Fibroblast of mammary gland (primary cell): ENCODE measurements at regions not wholly inside any gene's neighbourhood (a gene's known extent, or its start where the extent isn't known, plus 50 kb on each side); places are given as distances from the start of the nearest gene placed in this dataset.
"Not testable (repeated sequence)": the region's sequence is repeated elsewhere in the genome, so short reads cannot be mapped to it uniquely, and the experiment has no call there.

Source experiments
- DNase-seq: peaks from one replicate; pipeline ENCODE4 v3.0.0-alpha.2; 2010; ENCODE audit warnings: low read depth
- H3K4me3 ChIP-seq: 2 replicates; pipeline ENCODE4 v1.5.1; 2011; ENCODE audit warnings: low read depth, mild to moderate bottlenecking, low read length, moderate library complexity; ENCODE audit not compliant: control insufficient read depth
- TF ChIP-seq, protein P1 (sequence below): conservative IDR thresholded peaks from 2 replicates; pipeline ENCODE4 v1.5.1; 2011; ENCODE audit warnings: low read depth, low read length, inconsistent platforms; ENCODE audit not compliant: control insufficient read depth, insufficient read depth

DNA sequence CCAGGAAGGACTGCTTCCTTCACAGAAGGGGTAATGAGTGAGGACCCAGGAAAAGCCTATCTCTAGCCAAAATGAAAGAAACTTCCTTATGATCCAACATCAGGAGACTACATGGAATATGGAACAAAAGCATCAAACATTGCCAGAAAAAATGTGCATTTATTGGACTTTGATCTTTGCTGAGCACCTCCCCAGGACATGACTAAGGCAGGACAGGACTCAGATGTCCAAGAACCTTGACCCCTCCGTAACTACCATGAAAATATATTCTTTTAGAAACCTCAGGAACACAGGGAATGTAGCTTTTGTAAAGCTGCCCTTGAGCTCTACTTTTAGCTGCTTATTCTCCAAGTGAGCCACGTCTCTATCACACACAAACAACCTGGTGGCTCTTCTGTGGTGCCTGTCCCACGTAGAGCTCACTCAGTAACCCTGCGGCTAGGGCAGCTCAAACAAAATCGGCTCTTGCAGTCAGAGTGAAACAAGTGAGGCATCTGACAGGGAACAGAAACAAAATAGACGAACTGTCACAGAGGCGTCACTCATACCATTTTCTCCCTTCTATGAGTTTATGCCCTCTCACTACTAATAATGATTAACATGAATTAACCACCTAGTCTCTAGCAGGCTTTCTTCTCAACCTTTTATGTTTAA lies 471.5 kb upstream of the API5 start:
- TF ChIP-seq, protein P1, sequence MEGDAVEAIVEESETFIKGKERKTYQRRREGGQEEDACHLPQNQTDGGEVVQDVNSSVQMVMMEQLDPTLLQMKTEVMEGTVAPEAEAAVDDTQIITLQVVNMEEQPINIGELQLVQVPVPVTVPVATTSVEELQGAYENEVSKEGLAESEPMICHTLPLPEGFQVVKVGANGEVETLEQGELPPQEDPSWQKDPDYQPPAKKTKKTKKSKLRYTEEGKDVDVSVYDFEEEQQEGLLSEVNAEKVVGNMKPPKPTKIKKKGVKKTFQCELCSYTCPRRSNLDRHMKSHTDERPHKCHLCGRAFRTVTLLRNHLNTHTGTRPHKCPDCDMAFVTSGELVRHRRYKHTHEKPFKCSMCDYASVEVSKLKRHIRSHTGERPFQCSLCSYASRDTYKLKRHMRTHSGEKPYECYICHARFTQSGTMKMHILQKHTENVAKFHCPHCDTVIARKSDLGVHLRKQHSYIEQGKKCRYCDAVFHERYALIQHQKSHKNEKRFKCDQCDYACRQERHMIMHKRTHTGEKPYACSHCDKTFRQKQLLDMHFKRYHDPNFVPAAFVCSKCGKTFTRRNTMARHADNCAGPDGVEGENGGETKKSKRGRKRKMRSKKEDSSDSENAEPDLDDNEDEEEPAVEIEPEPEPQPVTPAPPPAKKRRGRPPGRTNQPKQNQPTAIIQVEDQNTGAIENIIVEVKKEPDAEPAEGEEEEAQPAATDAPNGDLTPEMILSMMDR: no peak
- no peak overlapping the region for H3K4me3 ChIP-seq
- no peak for DNase-seq

DNA sequence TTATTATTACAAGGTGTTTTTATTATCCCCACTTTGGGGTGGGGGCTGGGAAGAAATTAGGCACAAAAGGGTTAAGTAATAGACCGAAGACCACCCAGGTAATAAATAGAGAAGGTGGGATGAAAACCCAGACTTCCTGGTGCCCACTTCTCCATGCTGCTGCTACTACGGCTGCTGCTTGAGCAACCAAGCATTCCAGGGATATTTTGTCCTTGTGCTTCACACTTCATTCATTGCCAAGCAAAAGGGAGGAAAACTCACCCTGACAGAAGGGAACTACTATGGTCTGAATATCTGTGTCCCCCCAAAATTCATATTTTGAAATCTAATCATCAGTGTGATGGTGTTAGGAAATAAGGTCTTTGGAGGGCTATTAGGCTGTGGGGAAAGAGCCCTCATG lies 470.9 kb upstream of the API5 start:
- DNase-seq: no peak
- TF ChIP-seq, protein P1: no peak

DNA sequence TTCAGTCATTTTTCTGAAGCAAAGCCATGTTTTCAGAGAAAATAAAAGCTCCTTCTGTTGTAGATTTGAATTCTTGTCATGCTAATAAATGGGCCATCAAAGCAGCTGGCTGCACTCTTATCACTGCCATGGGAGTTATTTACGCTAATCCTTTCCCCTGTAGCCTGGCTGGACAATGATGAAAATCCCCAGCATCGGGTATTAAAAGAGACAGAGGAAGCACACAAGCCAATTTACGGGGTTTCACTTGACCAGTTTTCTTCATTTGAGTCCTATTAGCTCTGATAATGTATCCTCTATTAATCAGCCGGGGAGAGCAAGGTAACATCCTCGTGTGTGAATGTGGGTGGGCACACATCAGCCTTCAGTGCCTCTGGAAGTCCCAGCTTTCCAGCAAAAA lies 470.2 kb upstream of the API5 start:
- DNase-seq: no peak
- TF ChIP-seq, protein P1: no peak
- no peak overlapping the region for H3K4me3 ChIP-seq

More for the DNA sequence above, 470.9 kb upstream of the API5 start:
- H3K4me3 ChIP-seq: no peak overlapping the region

DNA sequence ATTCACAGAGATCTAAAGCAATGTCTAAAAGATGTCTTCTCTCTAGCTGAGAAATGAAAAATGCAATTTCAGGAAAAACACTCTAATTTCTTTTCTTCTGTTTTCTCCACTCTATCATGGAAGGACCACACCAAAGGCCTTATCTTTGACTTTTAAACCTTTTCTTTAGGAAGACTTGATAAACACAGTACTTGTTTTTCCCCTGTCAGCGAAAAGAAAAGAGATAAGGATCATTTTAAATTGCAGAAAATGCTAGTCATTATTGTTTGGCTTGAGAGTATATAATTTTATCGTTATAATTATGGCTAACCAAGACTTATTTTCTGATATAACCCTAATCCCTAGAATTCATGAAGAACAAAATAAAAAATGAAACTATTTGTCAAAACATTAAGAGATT lies 462.4 kb upstream of the API5 start:
- TF ChIP-seq, protein P1: no peak
- no peak for DNase-seq
- H3K4me3 ChIP-seq: no peak overlapping the region

DNA sequence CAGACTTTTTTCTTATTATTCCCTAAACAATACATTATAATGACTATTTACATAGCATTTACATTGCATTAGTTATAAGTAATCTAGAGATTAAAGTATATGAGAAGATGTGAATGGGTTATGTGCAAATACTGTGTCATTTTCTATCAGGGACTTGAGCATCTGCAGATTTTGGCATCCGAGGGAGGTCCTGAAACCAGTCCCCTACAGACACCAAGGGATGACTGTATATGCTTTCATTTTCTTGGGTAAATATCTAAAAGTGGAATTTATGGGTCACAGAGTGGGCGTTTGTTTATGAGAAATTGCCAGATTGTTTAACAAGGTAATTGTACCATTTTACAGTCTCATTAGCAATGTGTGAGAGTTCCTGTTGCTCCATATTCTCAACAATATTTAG lies 454.5 kb upstream of the API5 start:
- no peak for DNase-seq
- H3K4me3 ChIP-seq: no peak overlapping the region
- TF ChIP-seq, protein P1: no peak

DNA sequence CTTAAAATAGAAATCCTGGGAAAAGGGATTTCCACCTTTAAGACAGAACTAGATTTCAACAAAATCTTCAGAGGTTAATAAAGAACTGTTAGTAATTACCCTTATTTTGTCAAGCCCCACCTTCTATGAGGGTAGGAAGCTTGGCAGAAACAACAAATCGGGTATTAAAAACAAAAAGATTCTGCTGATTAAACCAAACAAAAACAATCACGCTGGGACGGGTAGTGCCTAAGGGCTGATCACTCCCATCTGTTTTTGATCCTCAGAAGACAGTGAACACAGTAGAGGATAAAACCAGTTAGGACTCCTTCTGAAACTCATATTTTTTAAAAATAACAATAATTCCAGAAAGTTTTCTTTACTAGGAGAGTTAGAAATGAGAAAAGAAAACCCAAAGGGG lies 441.3 kb upstream of the API5 start:
- TF ChIP-seq, protein P1: no peak
- no peak for DNase-seq
- H3K4me3 ChIP-seq: no peak overlapping the region

DNA sequence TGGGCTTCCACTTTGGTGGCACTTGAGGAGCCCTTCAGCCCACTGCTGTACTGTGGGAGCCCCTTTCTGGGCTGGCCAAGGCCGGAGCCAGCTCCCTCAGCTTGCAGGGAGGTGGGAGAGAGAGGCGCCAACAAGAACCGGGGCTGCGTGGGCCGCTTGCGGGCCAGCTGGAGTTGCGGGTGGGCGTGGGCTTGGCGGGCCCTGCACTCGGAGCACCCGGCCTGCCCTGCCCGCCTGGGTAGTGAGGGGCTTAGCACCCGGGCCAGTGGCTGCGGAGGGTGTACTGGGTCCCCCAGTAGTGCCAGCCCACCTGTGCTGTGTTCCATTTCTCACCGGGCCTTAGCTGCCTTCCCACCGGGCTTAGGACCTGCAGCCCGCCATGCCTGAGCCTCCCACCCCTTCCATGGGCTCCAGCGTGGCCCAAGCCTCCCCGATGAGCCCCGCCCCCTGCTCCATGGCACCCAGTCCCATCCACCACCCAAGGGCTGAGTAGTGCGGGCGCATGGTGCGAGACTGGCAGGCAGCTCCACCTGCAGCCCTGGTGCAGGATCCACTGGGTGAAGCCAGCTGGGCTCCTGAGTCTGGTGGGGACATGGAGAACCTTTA lies 437.9 kb upstream of the API5 start:
- DNase-seq, H3K4me3 ChIP-seq: not testable (repeated sequence)

DNA sequence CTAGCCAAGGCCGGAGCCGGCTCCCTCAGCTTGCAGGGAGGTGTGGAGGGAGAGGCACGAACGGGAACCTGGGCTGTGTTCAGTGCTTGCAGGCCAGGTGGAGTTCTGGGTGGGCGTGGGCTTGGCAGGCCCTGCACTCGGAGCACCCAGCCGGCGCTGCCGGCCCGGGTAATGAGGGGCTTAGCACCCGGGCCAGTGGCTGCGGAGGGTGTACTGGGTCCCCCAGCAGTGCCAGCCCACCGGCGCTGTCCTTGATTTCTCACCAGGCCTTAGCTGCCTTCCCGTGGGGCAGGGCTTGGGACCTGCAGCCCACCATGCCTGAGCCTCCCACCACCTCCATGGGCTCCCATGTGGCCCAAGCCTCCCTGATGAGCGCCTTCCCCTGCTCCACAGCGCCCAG lies 430.5 kb upstream of the API5 start:
- not testable (repeated sequence) for H3K4me3 ChIP-seq, DNase-seq
